ENCODE measurements at regions not wholly inside any gene's neighbourhood (a gene's known extent, or its start where the extent isn't known, plus 50 kb on each side); places are given as distances from the start of the nearest gene placed in this dataset.

- Histone ChIP-seq H3K79me2 (ENCODE audit: insufficient read depth, low read length) (no peaks in the 10 kb centered on the region), H3K9me3 (replicated peaks in 1 of 2; ENCODE audit: control insufficient read depth in 1 of 2, insufficient read depth in 1 of 2, low read length in 2 of 2) (no peaks in the 10 kb centered on the region), H3K4me3 (replicated peaks in 1 of 3; ENCODE audit: low read depth in 2 of 3, low read length in 3 of 3) (no peak overlapping the region), H3K9ac (ENCODE audit: insufficient read depth, low read length, poor library complexity, severe bottlenecking) (no peak overlapping the region), H3K36me3 (replicated peaks in 1 of 2; ENCODE audit: control insufficient read depth in 1 of 2, insufficient read depth in 2 of 2, low read length in 2 of 2) (no peaks in the 10 kb centered on the region), H4K20me1 (ENCODE audit: insufficient read depth, low read length) (no peaks in the 10 kb centered on the region), H3K27ac (ENCODE audit: low read depth in 1 of 2, low read length in 2 of 2) (no peak overlapping the region), H3K4me1 (ENCODE audit: control insufficient read depth in 1 of 2, insufficient read depth in 2 of 2, low read length in 2 of 2) (no peaks in the 10 kb centered on the region), H2AFZ (ENCODE audit: insufficient read depth, low read depth, low read length, poor library complexity, severe bottlenecking) (no peak overlapping the region), H3K4me2 (replicated peaks; ENCODE audit: extremely low read depth, low read length, poor library complexity, severe bottlenecking) (no peak overlapping the region), H3K27me3 (ENCODE audit: control insufficient read depth in 2 of 2, insufficient read depth in 2 of 2, low read length in 2 of 2) (no peaks in the 10 kb centered on the region)
- H3K27ac Mint-ChIP-seq = peak overlapping the region in 1 of 7 donors; percentile 77
- H3K4me3 Mint-ChIP-seq = no peak overlapping the region
- 100% methylated on average over 1 of the region's 1 CpG for WGBS (ENCODE audit: insufficient coverage)
- no peaks in the 10 kb centered on the region for H3K36me3 Mint-ChIP-seq
- H3K27me3 Mint-ChIP-seq (ENCODE audit: low read depth in 3 of 3) = peaks cover 9 to 13% (median 11%) of the 10 kb centered on the region in 3 donors
- peaks cover 0 to 3% (median 0%) of the 10 kb centered on the region in 7 donors for H3K9me3 Mint-ChIP-seq
- DNase-seq = no peak
- no peak for TF ChIP-seq CTCF (IDR thresholded peaks at IDR 0.05)
- intact Hi-C loops (cut with micrococcal nuclease) = no loop called here
- no peaks in the 10 kb centered on the region for H3K4me1 Mint-ChIP-seq
Observed at GRCh38 chr4:8687083-8687482, 94.5 kb downstream of the CPZ start.

GRCh38 chr4:8685831-8686230 lies 93.3 kb downstream of the CPZ start:
- H3K27ac ChIP-seq (ENCODE audit: low read depth in 1 of 2, low read length in 2 of 2) = no peak overlapping the region
- Mint-ChIP-seq H3K27ac (no peak overlapping the region), H3K9me3 (peaks cover 0 to 3% (median 0%) of the 10 kb centered on the region in 7 donors), H3K36me3 (no peaks in the 10 kb centered on the region), H3K4me3 (no peak overlapping the region), H3K27me3 (ENCODE audit: low read depth in 3 of 3) (peaks cover 7 to 14% (median 10%) of the 10 kb centered on the region in 3 donors), H3K4me1 (no peaks in the 10 kb centered on the region)
- TF ChIP-seq CTCF (IDR thresholded peaks at IDR 0.05) = no peak
- no peak overlapping the region for H3K4me2 ChIP-seq (replicated peaks; ENCODE audit: extremely low read depth, low read length, poor library complexity, severe bottlenecking)
- no peaks in the 10 kb centered on the region for H3K27me3 ChIP-seq (ENCODE audit: control insufficient read depth in 2 of 2, insufficient read depth in 2 of 2, low read length in 2 of 2)
- no peaks in the 10 kb centered on the region for H3K36me3 ChIP-seq (replicated peaks in 1 of 2; ENCODE audit: control insufficient read depth in 1 of 2, insufficient read depth in 2 of 2, low read length in 2 of 2)
- intact Hi-C loops (cut with micrococcal nuclease) = no loop called here
- no peak overlapping the region for H3K9ac ChIP-seq (ENCODE audit: insufficient read depth, low read length, poor library complexity, severe bottlenecking)
- no peaks in the 10 kb centered on the region for H3K79me2 ChIP-seq (ENCODE audit: insufficient read depth, low read length)
- no peak overlapping the region for H2AFZ ChIP-seq (ENCODE audit: insufficient read depth, low read depth, low read length, poor library complexity, severe bottlenecking)
- no peaks in the 10 kb centered on the region for H3K9me3 ChIP-seq (replicated peaks in 1 of 2; ENCODE audit: control insufficient read depth in 1 of 2, insufficient read depth in 1 of 2, low read length in 2 of 2)
- H3K4me1 ChIP-seq (ENCODE audit: control insufficient read depth in 1 of 2, insufficient read depth in 2 of 2, low read length in 2 of 2) = no peaks in the 10 kb centered on the region
- DNase-seq = no peak
- WGBS (ENCODE audit: insufficient coverage) = 91% methylated on average over 4 of the region's 6 CpGs
- no peaks in the 10 kb centered on the region for H4K20me1 ChIP-seq (ENCODE audit: insufficient read depth, low read length)
- no peak overlapping the region for H3K4me3 ChIP-seq (replicated peaks in 1 of 3; ENCODE audit: low read depth in 2 of 3, low read length in 3 of 3)
